ENCODE measurements at regions not wholly inside any gene's neighbourhood (a gene's known extent, or its start where the extent isn't known, plus 50 kb on each side); places are given as distances from the start of the nearest gene placed in this dataset.

GRCh38 chr17:14489986-14490385, 189.1 kb downstream of the HS3ST3B1 start:
- TF ChIP-seq ZNF761 (CRISPR knock-in tag; conservative IDR thresholded peaks at IDR 0.05) (no peak), CTCF (CRISPR knock-in tag; IDR thresholded peaks at IDR 0.05) (no peak), ZBTB37 (CRISPR knock-in tag; IDR thresholded peaks at IDR 0.05) (no peak), KLF16 (CRISPR knock-in tag; IDR thresholded peaks at IDR 0.05) (no peak), ZNF407 (CRISPR knock-in tag; IDR thresholded peaks at IDR 0.05; ENCODE audit: not compliant biosample characterization) (no peak), ZBTB21 (CRISPR knock-in tag; IDR thresholded peaks at IDR 0.05) (no peak), MAZ (IDR thresholded peaks at IDR 0.05; ENCODE audit: borderline replicate concordance, low read depth, low read length) (no peak), MAZ (CRISPR knock-in tag; IDR thresholded peaks at IDR 0.05; ENCODE audit: low read depth) (no peak), ZNF432 (CRISPR knock-in tag; IDR thresholded peaks at IDR 0.05; ENCODE audit: borderline replicate concordance) (no peak), TEAD3 (CRISPR knock-in tag; optimal IDR thresholded peaks at IDR 0.05; ENCODE audit: borderline replicate concordance) (no peak), HDAC2 (CRISPR knock-in tag; IDR thresholded peaks at IDR 0.05) (no peak), NFIC (IDR thresholded peaks at IDR 0.05; ENCODE audit: low read length) (no peak), E2F2 (CRISPR knock-in tag; IDR thresholded peaks at IDR 0.05; ENCODE audit: borderline replicate concordance) (no peak)

All from HepG2 (cell line).